ENCODE measurements at regions not wholly inside any gene's neighbourhood (a gene's known extent, or its start where the extent isn't known, plus 50 kb on each side); places are given as distances from the start of the nearest gene placed in this dataset.

DNA sequence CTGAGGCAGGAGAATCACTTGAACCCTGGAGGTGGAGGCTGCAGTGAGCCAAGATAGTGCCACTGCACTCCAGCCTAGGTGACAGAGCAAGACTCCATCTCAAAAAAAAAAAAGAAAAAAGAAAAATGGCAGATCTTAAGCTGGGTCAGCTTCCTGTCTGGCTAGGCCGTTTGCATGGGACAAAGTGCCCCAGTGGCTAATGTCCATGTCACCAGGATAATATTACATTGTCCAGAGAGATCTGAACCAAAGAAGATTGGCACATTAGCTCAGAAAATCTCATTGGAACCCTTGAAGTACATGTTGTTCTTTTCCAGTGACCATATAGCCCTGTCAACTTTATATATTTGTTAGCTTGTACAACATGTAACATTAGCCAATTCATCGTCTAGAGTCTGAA is 59.2 kb upstream of the DAB2IP start:
- no peak overlapping the region for H2BK120ac ChIP-seq (ENCODE audit: low read depth, low read length, poor library complexity, severe bottlenecking)
- no peak overlapping the region for H3K27ac ChIP-seq (ENCODE audit: insufficient read length, low read depth, low read length)
- no peak overlapping the region for H3T11ph ChIP-seq (ENCODE audit: low read length)
- no peaks in the 10 kb centered on the region for H3K9me3 ChIP-seq (ENCODE audit: control insufficient read depth, low read depth, low read length)
- no peak overlapping the region for H3K4ac ChIP-seq (ENCODE audit: low read depth, low read length)
- Mint-ChIP-seq H3K36me3 (ENCODE audit: insufficient read depth in 1 of 3, low read depth in 3 of 3) (peaks cover 3 to 9% (median 3%) of the 10 kb centered on the region in 3 experiments; a peak in 5 of 7 replicates), H3K4me3 (no peak overlapping the region), H3K27ac (no peak overlapping the region), H3K9me3 (peaks cover 9% of the 10 kb centered on the region in 2 experiments), H3K4me1 (peaks cover 3 to 9% of the 10 kb centered on the region in 2 experiments), H3K27me3 (ENCODE audit: low read depth) (peaks cover 58% of the 10 kb centered on the region)
- H3K79me2 ChIP-seq (ENCODE audit: insufficient read depth, low read length): no peaks in the 10 kb centered on the region
- H3K79me1 ChIP-seq (ENCODE audit: insufficient read depth, low read depth, low read length, poor library complexity, severe bottlenecking): no peaks in the 10 kb centered on the region
- no peak overlapping the region for H4K91ac ChIP-seq (ENCODE audit: insufficient read length, low read depth, low read length)
- TF ChIP-seq CTCF (conservative IDR thresholded peaks at IDR 0.05): no peak
- no peaks in the 10 kb centered on the region for H4K20me1 ChIP-seq (ENCODE audit: control insufficient read depth, insufficient read depth, insufficient read length)
- no peak overlapping the region for H2BK20ac ChIP-seq (ENCODE audit: low read depth, low read length, poor library complexity, severe bottlenecking)
- H3K4me2 ChIP-seq (ENCODE audit: insufficient read depth, insufficient read length, low read length): no peak overlapping the region
- no peak overlapping the region for H2BK5ac ChIP-seq (ENCODE audit: insufficient read length, low read length)
- no peak overlapping the region for H3K18ac ChIP-seq (ENCODE audit: insufficient read length, low read depth, low read length)
- H4K8ac ChIP-seq (replicated peaks; ENCODE audit: insufficient read length, low read depth, low read length): no peak overlapping the region
- DNase-seq: no peak
- no peak overlapping the region for H3K23ac ChIP-seq (ENCODE audit: insufficient read length, low read depth, low read length)
- H3K27me3 ChIP-seq (ENCODE audit: insufficient read depth, low read length): no peaks in the 10 kb centered on the region
- no CpG with 5 or more reads among the region's 2 CpGs for WGBS (ENCODE audit: extremely low coverage, insufficient read length, low lambda C conversion rate)
- H2AFZ ChIP-seq (ENCODE audit: low read length): no peak overlapping the region
- no peak overlapping the region for H3K14ac ChIP-seq (ENCODE audit: insufficient read depth, low read length)
- H2AK5ac ChIP-seq (ENCODE audit: insufficient read length, low read length): no peak overlapping the region
- no peak overlapping the region for H2BK12ac ChIP-seq (ENCODE audit: insufficient read length, low read depth, low read length)
- H3K23me2 ChIP-seq (ENCODE audit: insufficient read length, low read depth, low read length, poor library complexity, severe bottlenecking): no peaks in the 10 kb centered on the region
- no peak overlapping the region for H3K56ac ChIP-seq (ENCODE audit: insufficient read length, low read depth, low read length)
- H3K4me1 ChIP-seq (ENCODE audit: insufficient read depth, low read length): no peaks in the 10 kb centered on the region; the same call in 1 of the 2 replicates
- no peak overlapping the region for H4K5ac ChIP-seq (ENCODE audit: insufficient read length, low read depth, low read length)
- H2BK15ac ChIP-seq (ENCODE audit: low read depth, low read length): no peak overlapping the region
- no peak overlapping the region for H3K9ac ChIP-seq (ENCODE audit: extremely low read depth, insufficient read length, low read length)
